Naive thymus-derived CD4-positive, alpha-beta T cell (primary cell): ENCODE measurements at regions not wholly inside any gene's neighbourhood (a gene's known extent, or its start where the extent isn't known, plus 50 kb on each side); places are given as distances from the start of the nearest gene placed in this dataset.

Experiments
- ATAC-seq: fragments of 150-1000 bp; cut with Tn5 transposase; 2 replicates; pipeline ENCODE4 v1.10.0; 2021; ENCODE audit warnings: mild to moderate bottlenecking, moderate library complexity
- CTCF ChIA-PET: fragments of 350-600 bp; sonication (Branson Sonifier 250); formaldehyde crosslinking; loops from one replicate; lab custom pipeline; 2021; ENCODE audit warnings: antibody characterized with exemption; lab: Charles Lee
- POLR2A ChIA-PET: fragments of 350-600 bp; sonication (Branson Sonifier 250); formaldehyde crosslinking; loops from one replicate; lab custom pipeline; 2021; ENCODE audit warnings: antibody characterized with exemption, inconsistent platforms; lab: Charles Lee
- DNase-seq, 9 donors: peaks; one replicate each; pipeline versions ENCODE4 v3.0.0 to v3.0.0-alpha.2; 2020 to 2022; ENCODE audit warnings: mixed read lengths in 1 of 9
- H3K27ac ChIP-seq: one replicate; pipeline ENCODE4 v1.7.0; 2013; ENCODE audit warnings: mild to moderate bottlenecking, low read depth, low read length, moderate library complexity
- H3K27me3 ChIP-seq, 2 donors: one replicate each; pipeline ENCODE4 v1.7.0; 2013; ENCODE audit warnings: low read length in 2 of 2, mild to moderate bottlenecking in 2 of 2, moderate library complexity in 2 of 2; ENCODE audit not compliant: control insufficient read depth in 2 of 2, insufficient read depth in 2 of 2
- H3K36me3 ChIP-seq, 3 experiments: 1 replicate in 2 of 3; 2 replicates in 1 of 3; pipeline ENCODE4 v1.7.0; 2013; ENCODE audit warnings: low read length in 3 of 3, mild to moderate bottlenecking in 3 of 3, moderate library complexity in 1 of 3; ENCODE audit not compliant: insufficient read depth in 3 of 3, control insufficient read depth in 2 of 3
- H3K4me1 ChIP-seq, 2 donors: one replicate each; pipeline ENCODE4 v1.7.0; 2013; ENCODE audit warnings: low read length in 2 of 2, mild to moderate bottlenecking in 2 of 2, moderate library complexity in 1 of 2; ENCODE audit not compliant: control insufficient read depth in 2 of 2, insufficient read depth in 2 of 2
- H3K4me3 ChIP-seq: 2 replicates; pipeline ENCODE4 v1.7.0; 2013; ENCODE audit warnings: mild to moderate bottlenecking, low read length
- H3K9me3 ChIP-seq, 3 experiments: 1 replicate in 2 of 3; 2 replicates in 1 of 3; pipeline ENCODE4 v1.7.0; 2013; ENCODE audit warnings: low read length in 3 of 3; ENCODE audit not compliant: control insufficient read depth in 2 of 3
- H3K27ac Mint-ChIP-seq, 9 donors: one replicate each; pipeline ENCODE4 v1.8.0; 2020 to 2022; ENCODE audit warnings: mixed read lengths in 9 of 9, mild to moderate bottlenecking in 8 of 9, moderate library complexity in 5 of 9, inconsistent platforms in 2 of 9
- H3K27me3 Mint-ChIP-seq, 5 donors: one replicate each; pipeline ENCODE4 v1.8.0; 2021 to 2022; ENCODE audit warnings: mixed read lengths in 5 of 5, mild to moderate bottlenecking in 1 of 5
- H3K36me3 Mint-ChIP-seq, 5 donors: one replicate each; pipeline ENCODE4 v1.8.0; 2020 to 2022; ENCODE audit warnings: mixed read lengths in 5 of 5, mild to moderate bottlenecking in 3 of 5, inconsistent platforms in 1 of 5
- H3K4me1 Mint-ChIP-seq, 7 donors: one replicate each; pipeline ENCODE4 v1.8.0; 2020 to 2022; ENCODE audit warnings: mixed read lengths in 7 of 7, mild to moderate bottlenecking in 3 of 7, inconsistent platforms in 1 of 7
- H3K4me3 Mint-ChIP-seq, 10 donors: one replicate each; pipeline ENCODE4 v1.8.0; 2020 to 2022; ENCODE audit warnings: mild to moderate bottlenecking in 10 of 10, mixed read lengths in 10 of 10, moderate library complexity in 6 of 10, inconsistent platforms in 2 of 10
- H3K9me3 Mint-ChIP-seq, 11 donors: one replicate each; pipeline ENCODE4 v1.8.0; 2020 to 2022; ENCODE audit warnings: mixed read lengths in 11 of 11, mild to moderate bottlenecking in 4 of 11, inconsistent platforms in 1 of 11, moderate library complexity in 1 of 11
- intact Hi-C, 2 donors: fragments of 100-400 bp; cut with micrococcal nuclease; formaldehyde crosslinking; loops; one replicate each; pipeline ENCODE4 v1.15.1; 2023

DNA sequence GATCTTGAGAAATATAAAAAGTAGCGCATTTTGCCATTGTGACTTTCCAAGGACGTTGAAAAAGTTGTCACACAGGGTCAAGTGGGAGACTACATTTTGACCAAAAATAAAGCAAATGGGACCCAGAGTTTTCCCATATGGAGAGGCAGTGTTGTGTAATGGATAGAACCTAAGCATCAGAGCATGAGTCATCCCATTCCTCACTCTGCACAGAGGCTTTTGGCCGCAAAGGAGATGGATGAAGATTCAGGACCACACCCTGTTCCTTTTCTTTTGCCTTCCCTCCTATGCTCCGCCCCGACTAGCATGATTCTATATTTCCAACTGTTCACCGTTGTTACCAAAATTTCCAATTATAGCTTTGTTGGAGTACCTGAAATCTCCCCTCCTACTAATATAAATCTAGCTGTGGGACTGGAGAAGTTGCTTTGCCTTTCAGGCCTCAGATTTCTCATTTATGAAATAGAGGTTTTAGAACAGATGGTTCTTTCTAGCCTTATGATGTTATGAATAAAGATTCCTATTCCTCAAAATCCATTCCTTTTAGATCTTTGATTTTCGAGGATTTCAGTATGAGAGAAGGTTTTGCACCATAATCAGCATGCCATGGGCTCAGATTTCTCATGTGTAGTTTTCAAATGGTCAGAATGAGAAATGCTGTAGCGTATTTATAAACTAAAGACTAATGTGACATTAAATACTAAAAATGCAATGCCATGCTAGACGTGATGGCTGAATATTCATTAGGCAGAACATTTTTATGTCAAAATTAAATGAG lies 921.9 kb upstream of the TENM4 start:
- H3K27me3 Mint-ChIP-seq, result no peaks in the 10 kb centered on the region
- ChIA-PET POLR2A (no interaction called here), CTCF (no interaction called here)
- H3K4me3 Mint-ChIP-seq, result no peak overlapping the region
- Histone ChIP-seq H3K36me3 (no peaks in the 10 kb centered on the region), H3K9me3 (no peaks in the 10 kb centered on the region), H3K27ac (no peak overlapping the region), H3K4me3 (no peak overlapping the region), H3K4me1 (no peaks in the 10 kb centered on the region), H3K27me3 (no peaks in the 10 kb centered on the region)
- no peaks in the 10 kb centered on the region for H3K36me3 Mint-ChIP-seq
- DNase-seq (no peak), ATAC-seq (no peak)
- intact Hi-C loops, result no loop called here
- H3K27ac Mint-ChIP-seq, result no peak overlapping the region
- H3K9me3 Mint-ChIP-seq, result peaks cover 1 to 21% (median 6%) of the 10 kb centered on the region in 11 donors
- no peaks in the 10 kb centered on the region for H3K4me1 Mint-ChIP-seq

DNA sequence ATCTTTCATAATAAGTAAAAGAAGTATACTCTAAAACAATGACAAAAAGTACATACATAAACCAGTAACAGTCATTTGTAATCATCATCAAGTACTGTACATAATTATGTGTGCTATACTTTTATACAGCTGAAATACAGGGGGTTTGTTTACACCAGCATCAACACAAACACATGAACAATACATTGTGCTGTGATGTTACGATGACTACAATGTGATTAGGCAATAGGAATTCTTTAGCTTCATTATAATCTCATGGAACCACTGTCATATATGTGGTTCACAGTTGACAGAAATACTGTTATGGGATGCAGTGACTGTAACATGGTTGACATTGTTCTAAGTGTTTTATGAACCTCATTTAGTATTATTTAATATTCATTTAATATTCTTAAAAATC lies 914.4 kb upstream of the TENM4 start:
- H3K27me3 ChIP-seq, result no peaks in the 10 kb centered on the region
- no peaks in the 10 kb centered on the region for H3K4me1 ChIP-seq
- no peak overlapping the region for H3K4me3 Mint-ChIP-seq
- no peak overlapping the region for H3K27ac ChIP-seq
- H3K9me3 ChIP-seq, result no peaks in the 10 kb centered on the region
- no peaks in the 10 kb centered on the region for H3K36me3 ChIP-seq
- H3K36me3 Mint-ChIP-seq, result no peaks in the 10 kb centered on the region
- peaks cover 0 to 31% (median 4%) of the 10 kb centered on the region in 11 donors for H3K9me3 Mint-ChIP-seq
- intact Hi-C loops, result no loop called here
- H3K27ac Mint-ChIP-seq, result no peak overlapping the region
- no peak overlapping the region for H3K4me3 ChIP-seq
- H3K27me3 Mint-ChIP-seq, result no peaks in the 10 kb centered on the region
- H3K4me1 Mint-ChIP-seq, result no peaks in the 10 kb centered on the region
- CTCF ChIA-PET, result no interaction called here
- POLR2A ChIA-PET, result no interaction called here
- ATAC-seq (no peak), DNase-seq (no peak)

DNA sequence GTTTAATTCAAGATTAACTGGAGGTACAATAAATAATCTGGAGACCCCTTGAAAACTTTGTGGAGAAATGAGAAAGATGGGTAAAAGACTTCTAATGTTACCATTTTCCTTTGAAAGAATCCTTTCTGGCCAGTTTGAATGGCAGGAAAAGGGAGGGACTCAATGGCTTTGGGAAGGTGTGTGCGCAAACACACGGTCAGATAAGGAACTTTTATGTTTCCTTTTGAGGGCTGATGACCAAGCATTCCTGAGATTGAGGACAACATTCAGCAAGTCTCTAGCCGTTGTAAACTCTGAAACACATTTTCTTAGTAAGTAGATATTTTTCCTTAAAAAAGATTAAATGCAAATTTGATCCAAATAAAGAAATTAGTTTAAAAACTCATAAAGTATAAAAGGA lies 909.7 kb upstream of the TENM4 start:
- no peaks in the 10 kb centered on the region for H3K4me1 ChIP-seq
- ChIA-PET POLR2A (no interaction called here), CTCF (no interaction called here)
- no peak overlapping the region for H3K4me3 ChIP-seq
- DNase-seq (no peak), ATAC-seq (no peak)
- H3K27me3 Mint-ChIP-seq, result no peaks in the 10 kb centered on the region
- no peaks in the 10 kb centered on the region for H3K36me3 ChIP-seq
- intact Hi-C loops, result no loop called here
- H3K27me3 ChIP-seq, result no peaks in the 10 kb centered on the region
- H3K4me1 Mint-ChIP-seq, result no peaks in the 10 kb centered on the region
- peaks cover 0 to 12% (median 2%) of the 10 kb centered on the region in 11 donors for H3K9me3 Mint-ChIP-seq
- no peak overlapping the region for H3K4me3 Mint-ChIP-seq
- H3K9me3 ChIP-seq, result no peaks in the 10 kb centered on the region
- no peak overlapping the region for H3K27ac Mint-ChIP-seq
- no peak overlapping the region for H3K27ac ChIP-seq
- no peaks in the 10 kb centered on the region for H3K36me3 Mint-ChIP-seq

DNA sequence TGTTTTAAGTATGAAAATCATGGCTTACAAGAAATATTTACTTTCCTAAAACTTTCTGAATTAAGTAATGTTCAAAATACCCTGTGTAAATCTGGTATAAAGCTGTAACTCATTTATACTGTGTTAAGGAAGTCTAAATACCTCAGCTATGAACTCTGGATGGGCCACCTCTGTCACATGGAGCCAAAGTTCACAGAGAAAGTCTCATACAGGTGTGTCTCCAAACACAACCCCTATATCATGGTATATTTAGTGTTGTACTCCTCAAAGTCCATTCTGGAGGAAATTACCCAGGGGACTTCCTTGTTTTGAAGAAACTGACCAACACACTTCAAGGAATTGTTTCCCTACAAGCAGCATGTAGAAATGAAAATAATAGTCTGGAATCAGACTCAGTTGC lies 909.2 kb upstream of the TENM4 start:
- Mint-ChIP-seq H3K27me3 (no peaks in the 10 kb centered on the region), H3K9me3 (peaks cover 0 to 12% (median 2%) of the 10 kb centered on the region in 11 donors), H3K36me3 (no peaks in the 10 kb centered on the region), H3K27ac (no peak overlapping the region), H3K4me1 (no peaks in the 10 kb centered on the region), H3K4me3 (no peak overlapping the region)
- POLR2A ChIA-PET, result no interaction called here
- no peak for DNase-seq
- Histone ChIP-seq H3K4me3 (no peak overlapping the region), H3K36me3 (no peaks in the 10 kb centered on the region), H3K27ac (no peak overlapping the region), H3K4me1 (no peaks in the 10 kb centered on the region), H3K27me3 (no peaks in the 10 kb centered on the region), H3K9me3 (no peaks in the 10 kb centered on the region)
- no peak for ATAC-seq
- intact Hi-C loops, result no loop called here
- CTCF ChIA-PET, result no interaction called here

DNA sequence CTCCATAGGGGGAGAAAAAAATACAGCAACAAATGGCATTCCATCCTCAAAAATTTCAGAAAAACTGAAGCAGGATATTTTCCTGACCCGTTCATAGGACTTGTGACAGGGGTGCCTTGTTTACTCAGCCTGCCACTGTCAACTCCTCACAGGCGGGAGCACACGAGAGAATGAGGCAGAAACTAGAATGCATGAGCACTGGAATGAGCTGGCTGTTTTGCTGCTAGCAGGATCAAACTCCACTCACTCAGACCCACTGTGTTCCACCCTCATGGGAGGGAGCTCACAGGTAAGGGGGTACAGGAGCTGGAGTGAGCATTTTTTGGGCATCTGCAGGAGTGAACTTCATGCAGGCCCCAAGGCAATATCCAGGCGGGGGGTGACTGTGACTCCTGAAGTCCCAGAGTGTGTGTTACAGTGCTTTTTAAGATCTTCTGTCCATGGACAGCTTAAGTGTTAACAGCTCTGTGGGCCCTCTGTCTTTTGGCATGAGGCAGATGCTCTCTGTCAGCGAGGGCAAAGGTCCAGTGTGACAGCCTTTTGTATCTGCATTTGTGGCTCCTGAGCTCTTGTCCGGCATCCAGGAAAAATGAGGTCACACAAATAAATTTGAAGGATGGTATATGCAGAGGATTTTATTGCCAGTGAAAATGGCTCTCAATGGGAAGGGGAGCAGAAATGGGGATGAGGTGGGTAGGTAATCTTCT lies 905.7 kb upstream of the TENM4 start:
- Histone ChIP-seq H3K4me3 (no peak overlapping the region), H3K27ac (no peak overlapping the region), H3K4me1 (no peaks in the 10 kb centered on the region), H3K36me3 (no peaks in the 10 kb centered on the region), H3K27me3 (no peaks in the 10 kb centered on the region), H3K9me3 (no peaks in the 10 kb centered on the region)
- ChIA-PET CTCF (no interaction called here), POLR2A (no interaction called here)
- H3K9me3 Mint-ChIP-seq, result peaks cover 0 to 10% (median 4%) of the 10 kb centered on the region in 11 donors
- ATAC-seq (no peak), DNase-seq (no peak)
- no peak overlapping the region for H3K4me3 Mint-ChIP-seq
- intact Hi-C loops, result no loop called here
- H3K27ac Mint-ChIP-seq, result no peak overlapping the region
- H3K4me1 Mint-ChIP-seq, result no peaks in the 10 kb centered on the region
- H3K36me3 Mint-ChIP-seq, result no peaks in the 10 kb centered on the region
- H3K27me3 Mint-ChIP-seq, result no peaks in the 10 kb centered on the region

DNA sequence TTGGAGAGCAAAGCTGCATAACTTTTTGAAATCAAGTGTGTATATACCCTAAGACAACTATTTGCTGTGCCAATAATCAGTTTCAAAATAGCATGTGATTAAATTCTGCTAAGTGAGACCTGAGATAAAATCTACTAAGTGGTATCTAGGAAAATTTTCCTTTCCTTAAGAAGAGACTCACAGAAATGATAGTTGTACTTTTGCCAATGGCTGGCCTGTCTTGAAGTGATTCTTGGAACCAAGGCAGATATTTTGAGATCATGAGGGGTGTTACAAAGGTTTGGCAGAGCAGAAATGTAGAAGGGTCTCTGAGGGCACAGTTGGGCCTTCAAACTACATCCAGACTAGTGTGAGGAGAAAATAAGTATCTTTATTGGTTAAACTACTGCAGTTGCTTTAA lies 902.6 kb upstream of the TENM4 start:
- no peak for ATAC-seq
- no peaks in the 10 kb centered on the region for H3K36me3 Mint-ChIP-seq
- DNase-seq, result no peak
- H3K4me3 ChIP-seq, result no peak overlapping the region
- H3K4me1 Mint-ChIP-seq, result no peaks in the 10 kb centered on the region
- no peaks in the 10 kb centered on the region for H3K27me3 Mint-ChIP-seq
- CTCF ChIA-PET, result no interaction called here
- no peaks in the 10 kb centered on the region for H3K36me3 ChIP-seq
- H3K9me3 ChIP-seq, result no peaks in the 10 kb centered on the region
- H3K27ac Mint-ChIP-seq, result no peak overlapping the region
- intact Hi-C loops, result no loop called here
- no peak overlapping the region for H3K4me3 Mint-ChIP-seq
- POLR2A ChIA-PET, result no interaction called here
- H3K9me3 Mint-ChIP-seq, result peaks cover 0 to 13% (median 4%) of the 10 kb centered on the region in 11 donors
- H3K27me3 ChIP-seq, result no peaks in the 10 kb centered on the region
- H3K27ac ChIP-seq, result no peak overlapping the region
- H3K4me1 ChIP-seq, result no peaks in the 10 kb centered on the region

DNA sequence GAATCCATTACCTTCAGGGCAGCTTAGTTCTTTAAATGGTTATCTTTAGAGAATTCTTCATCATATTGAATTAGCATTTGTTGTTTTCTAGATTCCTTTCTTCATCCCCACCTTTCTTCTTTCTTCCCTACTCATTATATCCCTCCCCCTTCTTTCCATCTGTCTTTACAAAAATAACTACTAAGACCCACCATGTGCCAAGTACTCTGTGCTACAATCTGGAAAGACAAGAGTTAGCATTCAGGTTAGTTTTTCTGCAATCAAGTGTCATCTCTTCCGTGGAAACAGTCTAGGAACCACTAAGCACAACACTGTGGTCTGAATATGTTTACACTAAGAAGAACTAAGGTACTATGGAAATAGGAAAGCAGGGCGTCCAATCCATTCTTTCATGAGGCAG lies 897.4 kb upstream of the TENM4 start:
- POLR2A ChIA-PET, result no interaction called here
- no peak overlapping the region for H3K27ac Mint-ChIP-seq

More for the DNA sequence above, 897.4 kb upstream of the TENM4 start:
- ATAC-seq (no peak), DNase-seq (no peak)
- intact Hi-C loops, result no loop called here
- peaks cover 0 to 17% (median 7%) of the 10 kb centered on the region in 11 donors for H3K9me3 Mint-ChIP-seq
- Histone ChIP-seq H3K4me3 (no peak overlapping the region), H3K9me3 (no peaks in the 10 kb centered on the region), H3K36me3 (no peaks in the 10 kb centered on the region), H3K27ac (no peak overlapping the region), H3K27me3 (no peaks in the 10 kb centered on the region), H3K4me1 (no peaks in the 10 kb centered on the region)
- H3K4me3 Mint-ChIP-seq, result no peak overlapping the region
- H3K27me3 Mint-ChIP-seq, result no peaks in the 10 kb centered on the region
- no peaks in the 10 kb centered on the region for H3K36me3 Mint-ChIP-seq
- H3K4me1 Mint-ChIP-seq, result no peaks in the 10 kb centered on the region
- CTCF ChIA-PET, result no interaction called here
